ENCODE measurements at regions not wholly inside any gene's neighbourhood (a gene's known extent, or its start where the extent isn't known, plus 50 kb on each side); places are given as distances from the start of the nearest gene placed in this dataset.

DNA sequence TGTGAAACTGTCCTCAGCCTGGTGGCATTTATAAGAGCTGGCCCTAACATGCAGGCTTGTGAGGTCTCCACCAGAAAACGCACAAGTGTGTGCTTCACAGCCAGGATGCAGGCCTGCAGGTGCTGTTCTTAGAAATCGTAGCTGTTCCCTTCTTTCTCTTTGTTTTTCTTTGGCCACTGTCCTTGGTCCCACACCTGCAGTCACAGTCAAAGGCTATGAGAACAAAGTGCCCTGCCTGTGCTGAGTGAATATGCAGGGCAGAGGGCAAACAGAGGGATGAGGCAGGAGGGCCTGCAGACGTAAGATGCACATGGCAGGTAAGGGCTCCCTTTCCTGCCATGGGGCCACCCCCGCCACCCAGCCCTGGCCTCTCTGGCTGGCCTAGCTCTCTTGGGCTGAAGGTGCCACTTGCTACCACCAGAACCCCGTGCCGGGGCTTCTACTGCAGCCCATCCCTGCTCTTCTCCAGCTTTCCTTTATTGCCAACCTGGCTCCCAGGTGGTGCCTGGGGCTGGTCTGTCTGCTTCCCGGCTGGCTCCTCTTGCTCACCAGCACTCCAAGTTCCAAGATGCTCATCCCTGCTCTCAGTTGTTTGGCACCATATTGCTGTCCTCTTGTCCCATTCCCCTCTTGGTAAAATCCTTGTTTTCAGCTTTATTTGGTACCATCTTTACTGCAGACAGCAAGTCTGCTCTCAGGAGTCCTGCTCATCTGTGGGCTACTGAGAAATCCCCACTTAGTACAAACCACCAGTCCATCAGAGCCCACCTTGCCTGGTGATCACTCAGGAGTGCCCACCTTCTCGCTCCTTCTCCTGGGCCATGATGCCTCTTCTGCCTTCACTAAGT is 308.1 kb upstream of the ZMIZ1 start:
- intact Hi-C loops (cut with DNase I) = no loop called here
- no peak for DNase-seq
- H3K4me3 ChIP-seq = no peak overlapping the region
- H3K9me3 ChIP-seq = no peaks in the 10 kb centered on the region
- H3K36me3 ChIP-seq = no peaks in the 10 kb centered on the region
- peaks cover 11% of the 10 kb centered on the region for H3K4me1 ChIP-seq (ENCODE audit: insufficient read depth)
- no peak for TF ChIP-seq EP300 (IDR thresholded peaks at IDR 0.05)
- no peak for TF ChIP-seq POLR2A (IDR thresholded peaks at IDR 0.05)
- TF ChIP-seq, protein P1, sequence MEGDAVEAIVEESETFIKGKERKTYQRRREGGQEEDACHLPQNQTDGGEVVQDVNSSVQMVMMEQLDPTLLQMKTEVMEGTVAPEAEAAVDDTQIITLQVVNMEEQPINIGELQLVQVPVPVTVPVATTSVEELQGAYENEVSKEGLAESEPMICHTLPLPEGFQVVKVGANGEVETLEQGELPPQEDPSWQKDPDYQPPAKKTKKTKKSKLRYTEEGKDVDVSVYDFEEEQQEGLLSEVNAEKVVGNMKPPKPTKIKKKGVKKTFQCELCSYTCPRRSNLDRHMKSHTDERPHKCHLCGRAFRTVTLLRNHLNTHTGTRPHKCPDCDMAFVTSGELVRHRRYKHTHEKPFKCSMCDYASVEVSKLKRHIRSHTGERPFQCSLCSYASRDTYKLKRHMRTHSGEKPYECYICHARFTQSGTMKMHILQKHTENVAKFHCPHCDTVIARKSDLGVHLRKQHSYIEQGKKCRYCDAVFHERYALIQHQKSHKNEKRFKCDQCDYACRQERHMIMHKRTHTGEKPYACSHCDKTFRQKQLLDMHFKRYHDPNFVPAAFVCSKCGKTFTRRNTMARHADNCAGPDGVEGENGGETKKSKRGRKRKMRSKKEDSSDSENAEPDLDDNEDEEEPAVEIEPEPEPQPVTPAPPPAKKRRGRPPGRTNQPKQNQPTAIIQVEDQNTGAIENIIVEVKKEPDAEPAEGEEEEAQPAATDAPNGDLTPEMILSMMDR (IDR thresholded peaks at IDR 0.05) = no peak
- H3K27ac ChIP-seq = no peak overlapping the region
- no peaks in the 10 kb centered on the region for H3K27me3 ChIP-seq
- WGBS, 3 donors = 92 to 95% (median 92%) methylated on average over 8 of the region's 8 CpGs

DNA sequence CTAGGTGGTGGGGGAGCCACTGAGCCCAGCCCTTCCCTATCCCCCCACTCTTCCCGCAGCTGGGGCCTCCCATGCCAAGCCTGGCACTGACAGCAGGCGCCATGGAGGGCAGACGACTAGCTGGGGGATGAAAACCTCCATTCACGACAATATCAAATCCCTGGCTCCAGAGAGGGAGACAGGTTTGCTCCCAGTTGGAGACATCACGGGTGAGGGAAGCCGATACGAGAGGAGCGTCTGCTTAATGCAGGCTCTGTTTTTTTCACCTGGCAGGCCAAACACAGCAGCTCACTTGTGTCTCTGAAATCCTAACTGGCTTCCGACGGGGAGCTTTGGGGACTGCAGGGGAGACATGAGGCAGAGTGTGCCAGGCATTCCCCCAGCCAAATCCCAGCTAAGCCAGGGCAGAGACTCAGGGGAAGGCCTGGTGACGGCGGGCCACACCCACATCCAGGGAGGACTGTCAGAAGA is 307.4 kb upstream of the ZMIZ1 start:
- no peak for DNase-seq
- 92 to 94% (median 93%) methylated on average over 12 of the region's 12 CpGs for WGBS, 3 donors
- no peak for TF ChIP-seq POLR2A (IDR thresholded peaks at IDR 0.05)
- Histone ChIP-seq H3K4me1 (ENCODE audit: insufficient read depth) (peaks cover 11% of the 10 kb centered on the region), H3K9me3 (no peaks in the 10 kb centered on the region), H3K27me3 (no peaks in the 10 kb centered on the region), H3K27ac (no peak overlapping the region), H3K4me3 (no peak overlapping the region), H3K36me3 (no peaks in the 10 kb centered on the region)
- intact Hi-C loops (cut with DNase I) = no loop called here

DNA sequence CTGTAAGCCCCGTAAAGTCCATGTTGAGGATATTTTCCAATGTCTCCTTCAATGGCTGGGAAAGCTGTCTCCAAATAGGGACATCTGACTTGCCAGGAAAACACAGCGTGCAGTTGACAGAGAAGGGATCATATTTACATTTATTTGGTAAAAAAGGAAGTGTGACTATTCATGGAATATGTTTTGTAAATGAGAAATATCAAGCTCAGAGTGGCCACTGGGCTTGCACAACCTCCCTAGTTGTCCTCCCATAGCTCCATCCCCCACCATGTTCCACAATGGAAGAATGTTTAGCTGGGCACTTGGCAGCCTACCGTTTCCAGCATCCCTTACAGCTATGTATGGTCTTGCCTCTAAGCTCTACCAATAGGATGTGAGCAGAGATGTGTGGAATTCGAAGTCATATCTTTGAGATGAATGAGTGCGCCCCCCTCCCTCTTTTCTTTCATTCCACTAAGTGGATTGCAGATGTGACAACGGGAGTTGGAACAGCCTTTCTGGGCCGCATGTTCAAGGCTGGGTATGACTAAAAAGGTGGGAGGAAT is 306.6 kb upstream of the ZMIZ1 start:
- H3K4me3 ChIP-seq = no peak overlapping the region
- no peaks in the 10 kb centered on the region for H3K36me3 ChIP-seq
- no peak overlapping the region for H3K27ac ChIP-seq
- intact Hi-C loops (cut with DNase I) = no loop called here
- 93 to 96% (median 95%) methylated on average over 7 of the region's 7 CpGs for WGBS, 3 donors
- no peaks in the 10 kb centered on the region for H3K9me3 ChIP-seq
- H3K27me3 ChIP-seq = no peaks in the 10 kb centered on the region
- no peak for TF ChIP-seq POLR2A (IDR thresholded peaks at IDR 0.05)
- no peak for TF ChIP-seq EP300 (IDR thresholded peaks at IDR 0.05)
- TF ChIP-seq, protein P1 (IDR thresholded peaks at IDR 0.05) = no peak
- peaks cover 10% of the 10 kb centered on the region for H3K4me1 ChIP-seq (ENCODE audit: insufficient read depth)
- DNase-seq = no peak

DNA sequence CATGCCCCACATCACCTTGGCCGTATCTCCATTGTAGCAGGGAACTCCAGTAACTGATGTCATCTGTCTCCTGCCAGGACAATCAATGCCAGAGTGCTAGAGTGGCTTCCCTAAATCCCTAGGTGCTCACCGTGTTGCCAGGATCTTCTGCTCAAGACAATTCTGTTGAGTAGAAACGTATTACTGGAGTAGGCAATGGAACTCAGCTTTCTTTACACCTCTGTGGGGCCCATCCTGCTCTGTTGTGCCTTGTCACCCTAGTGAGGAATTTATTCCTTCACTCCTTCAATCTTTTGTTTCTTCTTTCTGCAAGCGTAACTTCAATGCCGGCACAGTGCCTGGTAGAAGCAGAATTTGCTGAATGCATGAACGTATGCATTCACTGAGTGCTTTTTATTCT is 305.5 kb upstream of the ZMIZ1 start:
- Histone ChIP-seq H3K4me3 (no peak overlapping the region), H3K27me3 (no peaks in the 10 kb centered on the region), H3K4me1 (ENCODE audit: insufficient read depth) (peaks cover 11% of the 10 kb centered on the region), H3K36me3 (no peaks in the 10 kb centered on the region), H3K27ac (peak overlapping the region in 1 of 2 donors; percentile 88), H3K9me3 (no peaks in the 10 kb centered on the region)
- no peak for DNase-seq
- intact Hi-C loops (cut with DNase I) = no loop called here
- TF ChIP-seq, protein P1 (IDR thresholded peaks at IDR 0.05) = no peak
- TF ChIP-seq POLR2A (IDR thresholded peaks at IDR 0.05) (no peak), EP300 (IDR thresholded peaks at IDR 0.05) (no peak)
- 55 to 66% (median 62%) methylated on average over 6 of the region's 6 CpGs for WGBS, 3 donors
